Naive B cell (primary cell): ENCODE measurements at regions not wholly inside any gene's neighbourhood (a gene's known extent, or its start where the extent isn't known, plus 50 kb on each side); places are given as distances from the start of the nearest gene placed in this dataset.

ENCODE experiments used
- ATAC-seq, 2 donors: fragments of 150-1000 bp; cut with Tn5 transposase; 2 replicates each; pipeline ENCODE4 v1.10.0; 2021; ENCODE audit warnings: low read depth in 2 of 2, mild to moderate bottlenecking in 2 of 2, moderate library complexity in 2 of 2
- DNase-seq: peaks from one replicate; pipeline ENCODE4 v3.0.0; 2022
- H3K27ac Mint-ChIP-seq, 6 donors: one replicate each; pipeline ENCODE4 v1.8.0; 2020 to 2022; ENCODE audit warnings: mild to moderate bottlenecking in 6 of 6, mixed read lengths in 6 of 6, moderate library complexity in 5 of 6, inconsistent platforms in 2 of 6
- H3K27me3 Mint-ChIP-seq, 3 donors: one replicate each; pipeline ENCODE4 v1.8.0; 2021 to 2022; ENCODE audit warnings: mixed read lengths in 3 of 3, mild to moderate bottlenecking in 1 of 3
- H3K36me3 Mint-ChIP-seq, 2 donors: one replicate each; pipeline ENCODE4 v1.8.0; 2020 to 2022; ENCODE audit warnings: mixed read lengths in 2 of 2, inconsistent platforms in 1 of 2, mild to moderate bottlenecking in 1 of 2
- H3K4me1 Mint-ChIP-seq, 3 donors: one replicate each; pipeline ENCODE4 v1.8.0; 2020 to 2022; ENCODE audit warnings: mixed read lengths in 3 of 3, inconsistent platforms in 1 of 3, mild to moderate bottlenecking in 1 of 3, moderate library complexity in 1 of 3
- H3K4me3 Mint-ChIP-seq, 8 donors: one replicate each; pipeline ENCODE4 v1.8.0; 2020 to 2022; ENCODE audit warnings: mild to moderate bottlenecking in 8 of 8, mixed read lengths in 8 of 8, moderate library complexity in 8 of 8, inconsistent platforms in 2 of 8
- H3K9me3 Mint-ChIP-seq, 7 donors: one replicate each; pipeline ENCODE4 v1.8.0; 2020 to 2022; ENCODE audit warnings: mixed read lengths in 7 of 7, mild to moderate bottlenecking in 5 of 7, inconsistent platforms in 2 of 7, moderate library complexity in 1 of 7

DNA sequence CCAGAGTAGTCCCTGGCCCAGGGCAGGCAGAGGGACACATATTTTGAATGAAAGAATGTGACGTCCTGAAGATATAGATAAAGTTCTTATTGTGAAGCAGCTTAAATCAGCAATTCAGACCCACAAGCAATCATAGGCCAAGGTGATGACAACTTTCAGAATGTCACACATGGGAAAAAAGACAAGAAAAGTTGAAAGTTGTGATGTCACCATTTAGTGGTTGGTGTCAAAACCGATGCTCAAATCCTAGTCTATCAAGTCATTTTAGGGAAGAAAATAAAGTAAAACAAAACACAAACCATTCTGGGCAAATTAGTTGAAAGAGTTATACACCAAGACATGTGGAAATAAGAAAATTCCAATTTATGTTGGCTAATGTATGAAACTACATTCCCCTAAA lies 710.8 kb downstream of the DOK5 start:
- peaks cover 3 to 16% (median 8%) of the 10 kb centered on the region in 7 donors for H3K9me3 Mint-ChIP-seq
- ATAC-seq (no peak), DNase-seq (no peak)
- H3K4me3 Mint-ChIP-seq = no peak overlapping the region
- H3K27ac Mint-ChIP-seq = no peak overlapping the region
- no peaks in the 10 kb centered on the region for H3K4me1 Mint-ChIP-seq
- no peaks in the 10 kb centered on the region for H3K27me3 Mint-ChIP-seq
- no peaks in the 10 kb centered on the region for H3K36me3 Mint-ChIP-seq

DNA sequence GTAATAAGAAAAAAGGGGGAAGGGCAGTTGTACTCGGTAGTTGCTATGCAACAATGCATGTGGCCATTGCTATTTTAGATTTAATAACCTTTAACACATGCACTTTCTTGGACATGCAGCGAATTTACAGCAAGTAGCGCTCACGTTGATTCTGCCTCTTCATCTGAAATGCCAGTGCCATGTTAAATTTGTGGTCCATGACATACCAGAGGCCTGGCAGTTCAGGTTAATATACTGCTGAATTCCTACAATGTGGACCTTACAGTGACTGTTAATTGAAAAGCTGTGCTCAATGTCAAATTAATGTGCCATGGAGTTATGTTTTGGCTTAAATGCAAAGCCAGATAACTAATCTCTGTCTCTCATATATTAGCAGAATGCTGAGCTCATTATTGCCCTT lies 699.7 kb downstream of the DOK5 start:
- Mint-ChIP-seq H3K36me3 (no peaks in the 10 kb centered on the region), H3K4me1 (no peaks in the 10 kb centered on the region), H3K27ac (no peak overlapping the region), H3K9me3 (peaks cover 2 to 29% (median 6%) of the 10 kb centered on the region in 7 donors), H3K4me3 (no peak overlapping the region), H3K27me3 (no peaks in the 10 kb centered on the region)
- DNase-seq (no peak), ATAC-seq (no peak)

DNA sequence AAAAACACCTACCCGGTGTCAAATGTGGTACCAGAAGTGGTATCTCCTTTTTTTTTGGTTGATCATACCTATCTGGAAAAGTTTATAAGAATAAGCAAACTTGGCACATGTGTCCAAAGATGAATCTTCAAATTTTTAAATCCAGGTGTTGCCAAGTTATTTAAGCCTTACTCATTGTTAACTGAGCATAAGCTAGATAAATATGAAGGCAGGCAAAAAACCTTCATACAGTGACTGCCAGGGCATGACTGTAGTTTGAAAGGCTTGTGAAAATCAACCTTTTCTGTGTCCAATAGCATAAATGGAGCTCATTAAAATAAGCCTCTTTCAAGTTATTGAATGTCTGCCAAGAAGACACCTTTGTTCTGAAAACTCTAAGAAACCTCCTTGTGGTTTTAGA lies 699.2 kb downstream of the DOK5 start:
- Mint-ChIP-seq H3K4me3 (no peak overlapping the region), H3K4me1 (no peaks in the 10 kb centered on the region)

DNA sequence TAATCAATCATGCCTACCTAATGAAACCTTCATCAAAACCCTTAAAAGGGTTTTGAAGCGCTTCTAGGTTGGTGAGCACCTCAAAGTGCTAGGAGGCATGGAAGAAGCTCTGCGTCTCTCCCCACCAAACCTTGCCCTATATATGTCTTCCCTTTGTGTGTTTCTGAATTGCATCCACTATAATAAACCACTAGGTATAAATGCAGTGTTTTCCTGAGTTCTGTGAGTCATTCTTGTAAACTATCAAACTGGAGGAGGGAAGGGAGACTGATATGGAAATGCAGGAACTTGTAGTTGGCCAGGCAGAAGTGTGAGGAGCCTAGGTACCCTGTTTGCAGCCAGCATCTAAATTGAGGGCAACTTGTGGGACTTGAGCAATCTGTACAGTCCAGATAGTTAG lies 698.8 kb downstream of the DOK5 start:
- DNase-seq = no peak
- no peak overlapping the region for H3K4me3 Mint-ChIP-seq
- no peaks in the 10 kb centered on the region for H3K27me3 Mint-ChIP-seq
- H3K4me1 Mint-ChIP-seq = no peaks in the 10 kb centered on the region
- H3K27ac Mint-ChIP-seq = no peak overlapping the region
- peaks cover 0 to 21% (median 5%) of the 10 kb centered on the region in 7 donors for H3K9me3 Mint-ChIP-seq
- ATAC-seq = no peak
- no peaks in the 10 kb centered on the region for H3K36me3 Mint-ChIP-seq

More for the DNA sequence above, 699.2 kb downstream of the DOK5 start:
- peaks cover 0 to 25% (median 6%) of the 10 kb centered on the region in 7 donors for H3K9me3 Mint-ChIP-seq
- H3K27ac Mint-ChIP-seq = no peak overlapping the region
- no peak for ATAC-seq
- no peaks in the 10 kb centered on the region for H3K36me3 Mint-ChIP-seq
- DNase-seq = no peak
- H3K27me3 Mint-ChIP-seq = no peaks in the 10 kb centered on the region

DNA sequence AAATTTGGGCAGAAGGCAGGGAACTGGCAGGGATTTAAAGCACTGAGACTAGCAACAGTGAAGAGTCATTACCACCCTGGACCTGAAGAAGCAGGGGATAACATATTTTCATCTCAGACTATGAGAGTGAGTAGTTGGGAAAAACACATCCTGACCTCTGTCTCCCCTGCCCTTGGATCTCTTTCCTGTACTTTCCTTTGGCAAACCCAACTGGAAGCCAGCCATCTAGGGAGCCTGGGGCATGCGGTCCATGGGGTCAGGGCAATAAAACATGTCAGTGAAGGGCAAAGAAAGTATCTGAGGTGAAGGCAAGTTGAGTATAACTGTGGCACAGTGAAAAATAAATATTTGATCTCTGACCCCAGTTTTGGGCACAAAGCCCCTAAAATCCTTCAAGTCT lies 698.2 kb downstream of the DOK5 start:
- Mint-ChIP-seq H3K27me3 (no peaks in the 10 kb centered on the region), H3K4me1 (no peaks in the 10 kb centered on the region)
- no peak for DNase-seq

DNA sequence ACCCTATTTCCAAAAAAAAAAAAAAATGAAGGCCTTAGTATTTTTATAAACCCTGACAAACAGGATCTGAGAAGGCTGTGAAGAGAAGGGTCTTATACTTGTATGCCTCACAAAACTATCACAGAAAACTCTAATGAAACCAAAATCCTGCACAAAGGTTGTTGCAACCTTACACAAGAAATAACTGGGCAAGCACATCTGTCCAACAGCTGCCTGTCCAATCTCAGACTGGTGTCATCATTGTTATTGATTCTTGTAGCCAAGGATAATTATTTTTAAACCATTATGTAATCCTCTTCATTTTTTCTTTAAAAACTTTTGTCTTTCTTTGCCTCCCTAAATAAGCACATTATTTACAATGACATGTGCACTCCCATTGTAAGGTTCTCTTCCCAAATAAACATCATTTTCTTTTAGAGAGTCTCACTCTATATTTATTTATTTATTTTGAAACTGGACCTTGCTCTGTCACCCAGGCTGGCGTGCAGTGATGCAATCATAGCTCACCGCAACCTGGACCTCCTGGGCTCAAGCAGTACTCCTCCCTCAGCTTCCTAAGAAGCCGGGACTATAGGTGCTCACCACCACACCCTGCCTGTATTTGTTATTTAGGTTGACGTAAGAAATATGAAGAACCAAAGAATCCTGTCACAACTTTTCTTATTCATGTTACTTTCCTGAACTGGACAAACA lies 697.1 kb downstream of the DOK5 start:
- no peaks in the 10 kb centered on the region for H3K4me1 Mint-ChIP-seq
- H3K9me3 Mint-ChIP-seq = peaks cover 0 to 13% (median 3%) of the 10 kb centered on the region in 7 donors
- no peaks in the 10 kb centered on the region for H3K27me3 Mint-ChIP-seq
- no peak for DNase-seq
- ATAC-seq = no peak
- H3K36me3 Mint-ChIP-seq = no peaks in the 10 kb centered on the region
- no peak overlapping the region for H3K27ac Mint-ChIP-seq
- H3K4me3 Mint-ChIP-seq = no peak overlapping the region

More for the DNA sequence above, 698.2 kb downstream of the DOK5 start:
- Mint-ChIP-seq H3K9me3 (peaks cover 0 to 15% (median 5%) of the 10 kb centered on the region in 7 donors), H3K36me3 (no peaks in the 10 kb centered on the region), H3K27ac (no peak overlapping the region), H3K4me3 (no peak overlapping the region)
- no peak for ATAC-seq

DNA sequence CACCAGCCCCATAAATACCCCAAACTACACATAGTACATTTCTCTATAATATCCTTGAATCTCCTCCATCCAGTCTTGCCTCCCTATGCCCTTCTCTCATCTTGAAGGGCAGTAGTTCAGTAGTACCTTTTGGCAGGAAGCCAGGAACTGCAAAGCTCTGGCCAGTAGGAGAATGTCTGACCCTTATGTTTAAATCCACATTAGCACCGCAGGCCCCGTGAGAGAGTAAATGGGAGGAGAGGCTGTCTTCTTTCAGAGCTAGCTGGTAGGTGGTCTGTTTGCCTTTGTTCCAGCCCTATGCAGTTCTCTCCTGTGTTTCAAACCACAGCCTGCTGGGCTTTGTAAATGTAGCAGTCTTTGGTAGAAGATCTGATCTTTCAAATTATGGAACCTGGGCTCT lies 690.7 kb downstream of the DOK5 start:
- peaks cover 0 to 3% (median 0%) of the 10 kb centered on the region in 7 donors for H3K9me3 Mint-ChIP-seq
- no peaks in the 10 kb centered on the region for H3K36me3 Mint-ChIP-seq
- no peak overlapping the region for H3K4me3 Mint-ChIP-seq
- no peak overlapping the region for H3K27ac Mint-ChIP-seq
- ATAC-seq (no peak), DNase-seq (no peak)
- H3K4me1 Mint-ChIP-seq = no peaks in the 10 kb centered on the region
- H3K27me3 Mint-ChIP-seq = no peaks in the 10 kb centered on the region

DNA sequence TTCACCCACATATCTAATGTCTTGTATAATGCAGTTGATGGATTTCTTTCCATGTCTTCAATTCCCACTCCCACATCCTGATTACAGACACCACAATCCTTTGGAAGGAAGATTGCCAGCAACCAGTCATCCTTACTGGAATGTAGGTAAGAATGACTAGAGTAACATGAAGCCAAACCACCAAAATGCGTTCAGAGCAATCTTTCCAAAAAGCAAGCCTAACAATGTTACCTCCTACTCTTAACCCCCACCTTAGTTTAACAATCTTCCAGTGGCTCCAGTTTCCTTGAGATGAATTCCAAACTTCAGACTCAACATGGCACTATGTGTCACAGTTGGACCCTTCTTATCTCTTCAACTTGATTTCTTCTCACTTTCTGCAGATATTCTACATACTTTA lies 685.6 kb downstream of the DOK5 start:
- Mint-ChIP-seq H3K27ac (no peak overlapping the region), H3K27me3 (no peaks in the 10 kb centered on the region), H3K9me3 (peaks cover 0 to 12% (median 0%) of the 10 kb centered on the region in 7 donors), H3K4me1 (no peaks in the 10 kb centered on the region), H3K4me3 (no peak overlapping the region), H3K36me3 (no peaks in the 10 kb centered on the region)
- ATAC-seq = no peak
- DNase-seq = no peak

DNA sequence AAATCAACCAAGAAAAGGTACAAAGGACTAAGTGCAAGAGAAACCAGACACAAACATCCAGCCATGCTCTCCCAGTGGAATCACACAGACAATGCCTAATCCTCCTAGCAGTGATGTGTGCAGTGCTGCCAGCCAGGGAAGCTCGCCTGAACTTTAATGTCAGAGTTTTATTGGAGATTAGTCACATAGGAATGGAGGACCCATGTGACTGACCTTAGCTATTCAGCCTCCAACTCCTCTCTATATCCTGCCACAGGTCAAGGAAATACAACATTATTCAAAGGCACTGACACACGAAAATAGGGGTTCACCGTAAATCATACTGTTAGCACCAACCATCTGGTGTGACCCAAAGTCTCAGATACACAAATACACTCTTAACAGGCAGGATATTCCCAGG lies 684.6 kb downstream of the DOK5 start:
- Mint-ChIP-seq H3K4me1 (no peaks in the 10 kb centered on the region), H3K27me3 (no peaks in the 10 kb centered on the region), H3K9me3 (peaks cover 0 to 12% (median 0%) of the 10 kb centered on the region in 7 donors), H3K36me3 (no peaks in the 10 kb centered on the region), H3K27ac (no peak overlapping the region), H3K4me3 (no peak overlapping the region)
- DNase-seq = no peak
- ATAC-seq = no peak

DNA sequence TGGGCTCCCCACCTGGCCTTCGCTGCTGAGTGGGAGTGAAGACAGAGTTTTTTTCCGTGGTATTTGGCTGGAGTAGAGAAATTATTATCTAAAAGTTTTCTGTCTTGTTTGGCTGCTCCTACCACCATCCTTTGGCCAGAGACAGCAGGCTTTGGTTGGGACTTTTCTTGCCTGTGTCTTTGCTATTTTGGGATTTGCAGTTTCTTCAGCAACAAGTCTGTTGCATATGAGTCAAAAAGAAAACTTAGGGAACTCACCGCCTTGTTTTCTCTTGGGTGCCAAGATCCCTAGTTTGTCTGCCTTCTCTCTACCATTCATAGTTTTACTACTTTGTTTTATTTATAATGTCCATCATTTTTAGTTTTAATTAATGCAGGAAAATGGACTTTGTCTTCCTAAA lies 683.8 kb downstream of the DOK5 start:
- Mint-ChIP-seq H3K9me3 (peaks cover 0 to 12% (median 3%) of the 10 kb centered on the region in 7 donors), H3K4me3 (no peak overlapping the region), H3K27ac (no peak overlapping the region), H3K4me1 (no peaks in the 10 kb centered on the region), H3K36me3 (no peaks in the 10 kb centered on the region), H3K27me3 (no peaks in the 10 kb centered on the region)
- ATAC-seq (no peak), DNase-seq (no peak)

DNA sequence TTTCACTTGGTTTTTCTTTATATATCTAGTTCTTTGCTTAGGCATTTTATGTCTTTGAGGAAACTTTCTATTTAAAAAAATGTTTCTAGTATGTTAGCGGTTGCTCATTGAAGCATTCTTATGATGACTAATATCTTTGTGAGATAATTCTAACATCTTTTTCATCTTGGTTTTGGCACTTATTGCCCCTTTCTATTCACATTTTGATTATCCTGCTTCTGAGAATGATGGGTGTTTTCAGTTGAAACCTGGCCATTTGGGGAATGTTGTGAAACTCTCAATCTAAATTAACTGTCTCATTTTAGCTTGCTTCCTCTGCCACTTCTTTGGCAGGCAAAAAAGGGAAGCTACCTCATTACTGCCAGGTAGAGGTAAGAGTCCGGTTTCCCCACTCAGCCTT lies 683.1 kb downstream of the DOK5 start:
- no peak overlapping the region for H3K4me3 Mint-ChIP-seq
- no peaks in the 10 kb centered on the region for H3K27me3 Mint-ChIP-seq
- no peak overlapping the region for H3K27ac Mint-ChIP-seq
- no peaks in the 10 kb centered on the region for H3K4me1 Mint-ChIP-seq
- no peak for ATAC-seq
- peaks cover 0 to 12% (median 4%) of the 10 kb centered on the region in 7 donors for H3K9me3 Mint-ChIP-seq
- DNase-seq = no peak
- H3K36me3 Mint-ChIP-seq = no peaks in the 10 kb centered on the region

DNA sequence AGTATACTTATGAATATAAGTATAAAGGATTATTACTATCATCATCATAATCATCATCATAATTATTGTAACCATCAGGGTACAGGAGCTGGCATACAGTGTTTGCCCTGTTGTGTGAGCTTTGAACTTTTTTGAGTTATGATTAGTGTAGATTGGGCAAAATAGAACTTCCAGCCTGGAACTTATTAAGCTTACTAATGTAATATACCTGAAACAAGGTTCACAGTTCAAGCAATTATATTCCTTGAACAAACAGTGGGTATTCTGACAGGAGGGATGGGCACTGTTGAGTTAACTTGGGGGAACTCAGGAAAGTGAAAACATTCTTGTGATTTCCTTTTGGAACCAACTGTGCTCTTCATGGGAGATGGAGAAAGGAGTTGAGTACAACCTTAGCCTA lies 680.0 kb downstream of the DOK5 start:
- H3K36me3 Mint-ChIP-seq = no peaks in the 10 kb centered on the region
- H3K4me1 Mint-ChIP-seq = no peaks in the 10 kb centered on the region
- DNase-seq (no peak), ATAC-seq (no peak)
- no peak overlapping the region for H3K27ac Mint-ChIP-seq
- H3K27me3 Mint-ChIP-seq = no peaks in the 10 kb centered on the region
- peaks cover 0 to 12% (median 5%) of the 10 kb centered on the region in 7 donors for H3K9me3 Mint-ChIP-seq
- H3K4me3 Mint-ChIP-seq = no peak overlapping the region

DNA sequence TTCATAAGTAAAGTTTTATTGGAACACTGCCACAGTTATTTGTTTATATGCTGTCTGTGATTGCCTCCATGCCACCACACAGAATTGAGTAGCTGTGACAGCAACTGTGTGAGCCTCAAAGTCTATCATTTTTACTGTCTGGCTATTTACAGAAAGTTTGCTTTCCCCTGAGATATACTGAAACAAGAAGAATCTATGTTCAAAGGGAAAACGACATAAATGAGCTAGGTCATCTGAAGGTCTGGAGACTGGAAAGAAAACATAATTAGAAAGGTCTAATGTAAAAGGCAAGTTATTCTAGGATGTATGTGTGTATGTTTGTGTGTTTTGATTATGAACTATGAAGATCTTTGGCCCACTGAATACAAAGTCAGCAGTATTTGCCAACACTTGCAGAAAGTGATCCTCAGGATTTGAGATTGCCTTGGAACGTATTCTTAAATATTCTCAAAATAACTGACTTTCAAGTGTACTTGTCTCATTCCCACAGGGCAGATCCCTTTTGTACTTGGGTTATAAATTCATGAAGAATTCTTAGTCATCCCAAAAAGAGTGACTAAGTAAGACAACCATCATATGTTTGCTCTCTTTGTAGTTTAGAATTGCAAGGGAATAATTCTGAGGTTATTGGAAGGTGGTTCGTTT lies 677.7 kb downstream of the DOK5 start:
- Mint-ChIP-seq H3K27ac (no peak overlapping the region), H3K4me3 (no peak overlapping the region), H3K27me3 (no peaks in the 10 kb centered on the region), H3K4me1 (no peaks in the 10 kb centered on the region), H3K9me3 (peaks cover 0 to 12% (median 5%) of the 10 kb centered on the region in 7 donors), H3K36me3 (no peaks in the 10 kb centered on the region)
- ATAC-seq (no peak), DNase-seq (no peak)

DNA sequence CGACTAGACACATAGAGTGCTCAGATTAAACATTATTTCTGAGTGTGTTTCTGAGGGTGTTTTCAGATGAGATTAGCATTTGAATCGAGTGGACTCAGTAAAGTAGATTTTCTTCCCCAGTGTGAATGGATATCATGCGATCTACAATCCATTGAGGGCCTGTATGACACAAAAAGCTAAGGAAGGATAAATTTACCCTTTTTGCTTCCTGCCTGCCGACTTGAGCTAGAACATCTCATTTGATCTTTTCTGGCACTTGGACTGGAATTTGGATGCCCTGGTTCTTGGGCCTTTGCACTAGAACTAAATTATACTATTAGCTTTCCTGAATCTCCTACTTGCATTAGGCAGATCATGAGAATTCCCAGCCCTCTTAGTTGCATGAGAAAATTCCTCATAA lies 675.8 kb downstream of the DOK5 start:
- no peak for DNase-seq
- ATAC-seq = no peak

More for the DNA sequence above, 675.8 kb downstream of the DOK5 start:
- peaks cover 0 to 11% (median 5%) of the 10 kb centered on the region in 7 donors for H3K9me3 Mint-ChIP-seq
- no peak overlapping the region for H3K27ac Mint-ChIP-seq
- H3K36me3 Mint-ChIP-seq = no peaks in the 10 kb centered on the region
- no peaks in the 10 kb centered on the region for H3K4me1 Mint-ChIP-seq
- no peaks in the 10 kb centered on the region for H3K27me3 Mint-ChIP-seq
- no peak overlapping the region for H3K4me3 Mint-ChIP-seq
